ENCODE measurements at regions not wholly inside any gene's neighbourhood (a gene's known extent, or its start where the extent isn't known, plus 50 kb on each side); places are given as distances from the start of the nearest gene placed in this dataset.

DNA sequence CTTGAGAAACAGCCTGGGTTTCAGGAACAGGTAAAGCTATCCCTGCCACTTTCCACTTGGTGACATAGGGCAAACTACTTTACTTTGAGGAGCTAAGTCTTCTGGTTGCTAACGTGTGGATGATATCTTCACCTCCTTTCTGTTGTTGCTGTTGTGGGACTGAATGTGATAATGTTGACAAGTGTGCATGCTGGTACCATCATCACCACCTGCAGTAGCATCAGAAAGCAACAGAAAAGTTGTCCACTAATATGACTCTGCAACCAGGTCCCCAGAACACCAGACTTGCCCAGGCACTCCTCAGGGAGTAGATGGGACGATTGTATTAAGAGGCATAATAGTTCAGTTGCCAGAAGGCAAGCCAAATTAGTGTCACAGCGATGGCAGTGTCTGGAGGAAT lies 203.2 kb upstream of the MCTP2 start:
- no peak for DNase-seq
- no peaks in the 10 kb centered on the region for H3K36me3 ChIP-seq (replicated peaks; ENCODE audit: control insufficient read depth, insufficient read depth, low read length)
- no peak overlapping the region for H3K4me3 ChIP-seq (ENCODE audit: insufficient read depth, low read depth, low read length)
- no peaks in the 10 kb centered on the region for H3K27me3 ChIP-seq (ENCODE audit: control insufficient read depth, insufficient read depth, low read length)

DNA sequence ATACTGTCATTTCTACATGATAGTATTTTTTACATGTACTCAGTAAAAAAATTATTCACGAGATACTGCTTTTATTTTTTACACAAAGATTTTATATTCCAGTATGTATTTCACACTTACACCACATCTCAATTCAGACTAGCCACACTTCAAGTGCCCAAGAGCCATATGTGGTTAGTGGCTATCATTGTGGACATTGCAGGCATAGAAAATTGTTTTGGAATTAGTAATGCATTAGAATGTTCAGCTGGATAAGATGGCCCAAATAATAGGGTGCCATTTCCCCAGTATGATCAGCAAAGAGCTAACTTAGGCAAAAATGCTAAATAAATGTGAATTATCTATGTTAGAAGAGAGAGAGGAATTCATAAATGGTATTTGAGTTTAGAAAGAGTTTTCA lies 203.8 kb upstream of the MCTP2 start:
- H3K36me3 ChIP-seq (replicated peaks; ENCODE audit: control insufficient read depth, insufficient read depth, low read length): no peaks in the 10 kb centered on the region
- DNase-seq: no peak
- H3K4me3 ChIP-seq (ENCODE audit: insufficient read depth, low read depth, low read length): no peak overlapping the region
- no peaks in the 10 kb centered on the region for H3K27me3 ChIP-seq (ENCODE audit: control insufficient read depth, insufficient read depth, low read length)

GRCh38 chr15:94026458-94027304 lies 204.7 kb upstream of the MCTP2 start:
- Histone ChIP-seq H3K36me3 (replicated peaks; ENCODE audit: control insufficient read depth, insufficient read depth, low read length) (no peaks in the 10 kb centered on the region), H3K4me3 (ENCODE audit: insufficient read depth, low read depth, low read length) (no peak overlapping the region), H3K27me3 (ENCODE audit: control insufficient read depth, insufficient read depth, low read length) (no peaks in the 10 kb centered on the region)
- no peak for DNase-seq

DNA sequence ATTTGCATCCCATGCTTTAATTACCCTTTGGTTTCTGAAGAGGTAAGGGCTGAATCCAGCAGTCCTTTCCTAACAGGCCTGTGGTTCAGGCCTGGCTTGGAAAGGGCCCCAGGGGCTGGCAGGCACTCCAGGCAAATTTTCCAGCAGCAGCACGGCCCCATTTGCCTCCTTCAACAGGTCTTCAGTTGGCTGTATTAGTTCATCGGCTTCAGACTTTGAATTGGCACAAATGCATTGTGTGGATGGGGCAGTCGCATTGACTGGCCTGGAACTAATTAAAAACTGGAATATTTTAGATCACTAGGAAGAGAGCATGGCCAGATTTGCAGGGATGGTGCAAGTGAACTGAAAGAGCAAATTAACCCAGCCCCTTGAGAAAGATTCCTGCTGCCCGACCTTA lies 207.8 kb upstream of the MCTP2 start:
- DNase-seq: no peak
- H3K4me3 ChIP-seq (ENCODE audit: insufficient read depth, low read depth, low read length): no peak overlapping the region

DNA sequence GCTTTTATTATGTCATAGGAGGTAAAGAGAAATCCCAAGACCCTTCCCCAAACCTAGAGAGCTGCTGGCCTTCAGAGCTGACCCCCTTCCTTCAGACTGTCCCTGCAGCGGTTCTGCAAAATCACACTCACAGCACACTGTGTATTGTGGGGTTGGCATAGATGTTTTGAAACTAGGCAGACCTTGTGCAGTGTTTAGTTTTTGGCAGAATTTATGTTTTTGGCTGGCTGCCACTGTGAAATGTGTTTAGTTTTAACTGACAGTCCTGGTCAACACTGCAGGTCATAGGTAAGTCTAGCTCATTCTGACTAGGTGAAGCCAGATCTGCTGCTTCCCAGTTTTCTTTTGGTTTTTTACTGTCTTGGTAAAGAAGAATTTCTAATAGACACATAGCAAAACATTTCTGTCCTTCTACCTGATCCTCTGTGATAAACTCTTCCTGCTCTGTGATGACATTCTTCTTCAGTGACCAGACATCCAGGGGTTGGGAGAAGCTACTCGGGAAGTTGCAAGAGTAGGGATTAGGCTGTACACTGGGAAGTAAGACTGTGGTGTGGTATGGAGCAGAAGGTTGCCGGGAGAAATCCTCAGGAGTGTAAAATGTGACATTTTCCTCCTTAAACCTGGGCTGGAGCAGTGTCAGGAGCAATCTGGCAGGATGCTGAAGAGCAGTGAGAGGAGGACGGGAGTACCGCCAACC lies 209.6 kb upstream of the MCTP2 start:
- no peaks in the 10 kb centered on the region for H3K27me3 ChIP-seq (ENCODE audit: control insufficient read depth, insufficient read depth, low read length)
- H3K4me3 ChIP-seq (ENCODE audit: insufficient read depth, low read depth, low read length): no peak overlapping the region
- no peak for DNase-seq
- no peaks in the 10 kb centered on the region for H3K36me3 ChIP-seq (replicated peaks; ENCODE audit: control insufficient read depth, insufficient read depth, low read length)

More for the DNA sequence above, 207.8 kb upstream of the MCTP2 start:
- Histone ChIP-seq H3K27me3 (ENCODE audit: control insufficient read depth, insufficient read depth, low read length) (no peaks in the 10 kb centered on the region), H3K36me3 (replicated peaks; ENCODE audit: control insufficient read depth, insufficient read depth, low read length) (no peaks in the 10 kb centered on the region)

- no peak for DNase-seq
- Histone ChIP-seq H3K36me3 (replicated peaks; ENCODE audit: control insufficient read depth, insufficient read depth, low read length) (no peaks in the 10 kb centered on the region), H3K27me3 (ENCODE audit: control insufficient read depth, insufficient read depth, low read length) (no peaks in the 10 kb centered on the region), H3K4me3 (ENCODE audit: insufficient read depth, low read depth, low read length) (no peak overlapping the region)
Observed at GRCh38 chr15:94019062-94019461, 212.3 kb upstream of the MCTP2 start.

DNA sequence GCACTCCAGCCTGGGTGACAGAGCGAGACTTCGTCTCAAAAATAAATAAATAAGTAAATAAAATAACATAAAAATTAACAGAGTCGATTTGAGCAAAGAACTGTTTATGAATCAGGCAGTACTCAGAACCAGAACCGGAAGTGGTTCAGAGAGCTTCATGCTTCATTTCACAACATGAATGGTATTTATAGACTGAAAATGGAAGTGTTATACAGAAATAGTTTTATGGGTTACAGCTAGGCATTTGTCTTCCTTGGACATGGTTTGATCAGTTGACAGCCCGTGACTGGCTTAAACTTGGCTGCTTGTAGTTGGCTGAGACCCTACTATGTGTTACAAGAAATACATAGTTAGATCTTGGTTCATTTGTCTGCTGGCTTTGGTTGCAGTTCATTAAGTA lies 216.0 kb upstream of the MCTP2 start:
- Histone ChIP-seq H3K4me3 (ENCODE audit: insufficient read depth, low read depth, low read length) (no peak overlapping the region), H3K36me3 (replicated peaks; ENCODE audit: control insufficient read depth, insufficient read depth, low read length) (no peaks in the 10 kb centered on the region), H3K27me3 (ENCODE audit: control insufficient read depth, insufficient read depth, low read length) (no peaks in the 10 kb centered on the region)
- no peak for DNase-seq

- Histone ChIP-seq H3K4me3 (ENCODE audit: insufficient read depth, low read depth, low read length) (no peak overlapping the region), H3K36me3 (replicated peaks; ENCODE audit: control insufficient read depth, insufficient read depth, low read length) (no peaks in the 10 kb centered on the region), H3K27me3 (ENCODE audit: control insufficient read depth, insufficient read depth, low read length) (no peaks in the 10 kb centered on the region)
- DNase-seq: no peak
Observed at GRCh38 chr15:94008104-94009074, 223.0 kb upstream of the MCTP2 start.

DNA sequence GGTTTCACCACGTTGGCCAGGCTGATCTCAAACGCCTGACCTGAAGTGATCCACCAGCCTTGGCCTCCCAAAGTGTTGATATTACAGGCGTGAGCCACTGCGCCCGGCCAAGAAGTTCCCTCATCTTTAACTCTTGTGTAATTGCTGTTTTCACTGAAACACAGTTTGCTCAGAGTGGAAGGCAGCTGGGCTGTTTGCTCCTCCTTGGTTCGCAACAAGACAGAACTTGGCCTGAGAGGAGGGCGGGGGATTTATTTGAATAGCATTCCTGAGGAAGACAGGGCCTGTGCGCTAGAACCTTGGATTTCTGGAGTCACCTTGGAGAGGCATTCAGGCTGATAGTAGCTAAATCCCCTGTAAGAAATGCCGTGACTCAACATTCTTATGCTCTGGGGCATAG lies 226.7 kb upstream of the MCTP2 start:
- no peak for DNase-seq
- Histone ChIP-seq H3K27me3 (ENCODE audit: control insufficient read depth, insufficient read depth, low read length) (no peaks in the 10 kb centered on the region), H3K4me3 (ENCODE audit: insufficient read depth, low read depth, low read length) (no peak overlapping the region), H3K36me3 (replicated peaks; ENCODE audit: control insufficient read depth, insufficient read depth, low read length) (no peaks in the 10 kb centered on the region)

DNA sequence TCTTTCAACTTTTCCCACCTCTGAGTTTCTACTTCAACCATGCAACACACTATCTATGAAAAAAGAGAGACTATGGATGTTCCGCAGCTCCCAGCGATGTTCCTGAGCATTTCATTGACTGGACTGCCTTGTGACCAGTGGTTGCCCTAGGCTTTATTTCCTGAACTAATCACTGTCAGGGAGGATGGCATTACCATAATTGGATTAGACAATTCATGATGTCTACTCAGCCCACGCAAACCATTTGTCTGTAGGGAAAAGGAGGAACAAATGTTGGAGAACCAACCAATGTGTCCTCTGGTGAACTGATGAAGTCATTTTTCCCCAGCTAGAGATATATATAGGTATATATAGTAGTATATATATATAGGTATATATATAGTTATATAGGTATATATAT lies 229.3 kb upstream of the MCTP2 start:
- H3K36me3 ChIP-seq (replicated peaks; ENCODE audit: control insufficient read depth, insufficient read depth, low read length): no peaks in the 10 kb centered on the region
- DNase-seq: no peak
- no peaks in the 10 kb centered on the region for H3K27me3 ChIP-seq (ENCODE audit: control insufficient read depth, insufficient read depth, low read length)

GRCh38 chr15:94001255-94001801 lies 230.0 kb upstream of the MCTP2 start:
- no peaks in the 10 kb centered on the region for H3K27me3 ChIP-seq (ENCODE audit: control insufficient read depth, insufficient read depth, low read length)
- no peak overlapping the region for H3K4me3 ChIP-seq (ENCODE audit: insufficient read depth, low read depth, low read length)
- no peak for DNase-seq
- H3K36me3 ChIP-seq (replicated peaks; ENCODE audit: control insufficient read depth, insufficient read depth, low read length): no peaks in the 10 kb centered on the region

More for the DNA sequence above, 229.3 kb upstream of the MCTP2 start:
- no peak overlapping the region for H3K4me3 ChIP-seq (ENCODE audit: insufficient read depth, low read depth, low read length)

DNA sequence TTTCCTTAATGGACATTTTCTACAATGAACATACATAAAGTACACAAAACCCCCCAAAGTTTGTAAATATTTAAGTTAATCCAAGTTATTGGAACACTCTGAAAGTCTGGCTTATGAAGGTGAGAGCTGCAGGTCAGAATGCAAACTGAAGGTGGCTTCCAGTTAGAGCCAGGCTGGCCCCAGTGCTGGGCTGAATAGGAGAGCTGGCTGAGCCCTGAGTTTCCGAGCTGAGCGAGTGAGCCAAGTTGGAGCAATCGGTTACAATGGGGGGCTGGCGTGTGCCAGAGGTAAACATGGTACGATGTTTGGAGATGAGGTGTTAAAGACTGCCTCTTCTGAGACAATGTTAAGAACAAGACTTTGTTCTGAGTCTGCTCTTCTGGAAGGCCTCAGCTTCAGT lies 230.8 kb upstream of the MCTP2 start:
- H3K27me3 ChIP-seq (ENCODE audit: control insufficient read depth, insufficient read depth, low read length): no peaks in the 10 kb centered on the region
- no peak for DNase-seq
- no peaks in the 10 kb centered on the region for H3K36me3 ChIP-seq (replicated peaks; ENCODE audit: control insufficient read depth, insufficient read depth, low read length)
- no peak overlapping the region for H3K4me3 ChIP-seq (ENCODE audit: insufficient read depth, low read depth, low read length)

- DNase-seq: no peak
- Histone ChIP-seq H3K27me3 (ENCODE audit: control insufficient read depth, insufficient read depth, low read length) (no peaks in the 10 kb centered on the region), H3K36me3 (replicated peaks; ENCODE audit: control insufficient read depth, insufficient read depth, low read length) (no peaks in the 10 kb centered on the region), H3K4me3 (ENCODE audit: insufficient read depth, low read depth, low read length) (no peak overlapping the region)
Observed at GRCh38 chr15:93997071-93997658, 234.2 kb upstream of the MCTP2 start.

GRCh38 chr15:93989440-93989998 lies 241.8 kb upstream of the MCTP2 start:
- H3K36me3 ChIP-seq (replicated peaks; ENCODE audit: control insufficient read depth, insufficient read depth, low read length): no peaks in the 10 kb centered on the region
- H3K4me3 ChIP-seq (ENCODE audit: insufficient read depth, low read depth, low read length): no peak overlapping the region
- no peaks in the 10 kb centered on the region for H3K27me3 ChIP-seq (ENCODE audit: control insufficient read depth, insufficient read depth, low read length)
- no peak for DNase-seq

Data from H7 (cell line).